GM12878 (cell line): ENCODE measurements at regions not wholly inside any gene's neighbourhood (a gene's known extent, or its start where the extent isn't known, plus 50 kb on each side); places are given as distances from the start of the nearest gene placed in this dataset.

Experiments used
- CEBPB ChIP-seq, 2 experiments: fragments of 150-350 bp in 1 of 2; IDR thresholded peaks; 2 replicates each; pipeline ENCODE4 v1.6.1; 2012 to 2014; ENCODE audit warnings: low read depth in 2 of 2, low read length in 2 of 2, borderline replicate concordance in 1 of 2, inconsistent platforms in 1 of 2
- CEBPZ ChIP-seq: fragments of 150-350 bp; IDR thresholded peaks from 2 replicates; pipeline ENCODE4 v1.6.1; 2016; ENCODE audit warnings: low read depth, low read length
- IKZF2 ChIP-seq, 2 experiments: fragments of 450-650 bp; IDR thresholded peaks; 2 replicates each; pipeline ENCODE4 v1.6.1; 2017; ENCODE audit warnings: mild to moderate bottlenecking in 2 of 2, moderate library complexity in 2 of 2
- IRF4 ChIP-seq: IDR thresholded peaks from 2 replicates; pipeline ENCODE4 v1.6.1; 2011; ENCODE audit warnings: low read depth, low read length
- NR2F1 ChIP-seq: fragments of 450-650 bp; conservative IDR thresholded peaks from 2 replicates; pipeline ENCODE4 v1.6.1; 2017; ENCODE audit warnings: mild to moderate bottlenecking
- NRF1 ChIP-seq: conservative IDR thresholded peaks from 2 replicates; pipeline ENCODE4 v1.6.1; 2011; ENCODE audit warnings: mild to moderate bottlenecking, low read depth, low read length, improper control_type of control experiment
- POU2F2 ChIP-seq: IDR thresholded peaks from 3 replicates; pipeline ENCODE4 v1.6.1; 2011; ENCODE audit warnings: low read depth, mild to moderate bottlenecking, low read length, borderline replicate concordance
- SIN3A ChIP-seq: IDR thresholded peaks from 2 replicates; pipeline ENCODE4 v1.6.1; 2012; ENCODE audit warnings: low read depth, low read length, improper control_type of control experiment
- SMAD5 ChIP-seq: IDR thresholded peaks from 2 replicates; pipeline ENCODE4 v1.6.1; 2016; ENCODE audit warnings: antibody characterized with exemption, low read depth
- SREBF2 ChIP-seq: IDR thresholded peaks from 2 replicates; pipeline ENCODE4 v1.6.1; 2012; ENCODE audit warnings: mild to moderate bottlenecking, low read length
- TF ChIP-seq, protein P1 (sequence below): fragments of 450-650 bp; IDR thresholded peaks from 2 replicates; pipeline ENCODE4 v1.6.1; 2017; ENCODE audit warnings: low read depth, mild to moderate bottlenecking, moderate library complexity

GRCh38 chr22:25494774-25495173 is 69.7 kb upstream of the GRK3 start (continued):
- TF ChIP-seq NR2F1 (0 out of 2 replicates have a peak, but pooled peaks have one; percentile 17), SIN3A (no peak), POU2F2 (peak; percentile 98), CEBPZ (no peak), SREBF2 (no peak), IRF4 (no peak), SMAD5 (no peak), CEBPB (IDR thresholded peaks at IDR 0.05; ENCODE audit: borderline replicate concordance in 1 of 2, low read depth in 2 of 2, low read length in 2 of 2) (no peak), NRF1 (no peak), IKZF2 (IDR thresholded peaks at IDR 0.05) (peak; percentile 83 to 87; a peak in 3 of 4 replicates)
- TF ChIP-seq, protein P1, sequence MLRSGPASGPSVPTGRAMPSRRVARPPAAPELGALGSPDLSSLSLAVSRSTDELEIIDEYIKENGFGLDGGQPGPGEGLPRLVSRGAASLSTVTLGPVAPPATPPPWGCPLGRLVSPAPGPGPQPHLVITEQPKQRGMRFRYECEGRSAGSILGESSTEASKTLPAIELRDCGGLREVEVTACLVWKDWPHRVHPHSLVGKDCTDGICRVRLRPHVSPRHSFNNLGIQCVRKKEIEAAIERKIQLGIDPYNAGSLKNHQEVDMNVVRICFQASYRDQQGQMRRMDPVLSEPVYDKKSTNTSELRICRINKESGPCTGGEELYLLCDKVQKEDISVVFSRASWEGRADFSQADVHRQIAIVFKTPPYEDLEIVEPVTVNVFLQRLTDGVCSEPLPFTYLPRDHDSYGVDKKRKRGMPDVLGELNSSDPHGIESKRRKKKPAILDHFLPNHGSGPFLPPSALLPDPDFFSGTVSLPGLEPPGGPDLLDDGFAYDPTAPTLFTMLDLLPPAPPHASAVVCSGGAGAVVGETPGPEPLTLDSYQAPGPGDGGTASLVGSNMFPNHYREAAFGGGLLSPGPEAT: peak; percentile 88
